ENCODE measurements at regions not wholly inside any gene's neighbourhood (a gene's known extent, or its start where the extent isn't known, plus 50 kb on each side); places are given as distances from the start of the nearest gene placed in this dataset.
"Not testable (repeated sequence)": the region's sequence is repeated elsewhere in the genome, so short reads cannot be mapped to it uniquely, and the experiment has no call there.

- H3K36me3 ChIP-seq (ENCODE audit: control insufficient read depth, insufficient read depth, low read length): no peaks in the 10 kb centered on the region
- WGBS, 2 experiments (ENCODE audit: insufficient coverage in 2 of 2): 74 to 89% methylated on average over 2 of the region's 2 CpGs
- H3K27ac ChIP-seq (ENCODE audit: low read depth, low read length, severe bottlenecking): no peak overlapping the region
- H3K4me1 ChIP-seq (ENCODE audit: control insufficient read depth, insufficient read depth, low read length, poor library complexity, severe bottlenecking): no peaks in the 10 kb centered on the region
- H3K4me3 ChIP-seq (ENCODE audit: extremely low read depth, insufficient read depth, low read length, poor library complexity, severe bottlenecking): no peak overlapping the region
- no peaks in the 10 kb centered on the region for H3K9me3 ChIP-seq (ENCODE audit: control insufficient read depth, low read length)
Measured at GRCh38 chr4:104549736-104550135, 55.0 kb upstream of the CXXC4 start.

- no peak overlapping the region for H3K4me3 ChIP-seq (ENCODE audit: extremely low read depth, insufficient read depth, low read length, poor library complexity, severe bottlenecking)
- H3K36me3 ChIP-seq (ENCODE audit: control insufficient read depth, insufficient read depth, low read length): no peaks in the 10 kb centered on the region
- no peaks in the 10 kb centered on the region for H3K4me1 ChIP-seq (ENCODE audit: control insufficient read depth, insufficient read depth, low read length, poor library complexity, severe bottlenecking)
- WGBS, 2 experiments (ENCODE audit: insufficient coverage in 2 of 2): no CpG with 5 or more reads among the region's 1 CpG
- peaks cover 3% of the 10 kb centered on the region for H3K9me3 ChIP-seq (ENCODE audit: control insufficient read depth, low read length)
- H3K27ac ChIP-seq (ENCODE audit: low read depth, low read length, severe bottlenecking): no peak overlapping the region
Measured at GRCh38 chr4:104559502-104559901, 64.8 kb upstream of the CXXC4 start.

GRCh38 chr4:104571341-104571740, 76.6 kb upstream of the CXXC4 start:
- no peaks in the 10 kb centered on the region for H3K36me3 ChIP-seq (ENCODE audit: control insufficient read depth, insufficient read depth, low read length)
- WGBS, 2 experiments (ENCODE audit: insufficient coverage in 2 of 2): 80% methylated on average over 2 of the region's 2 CpGs
- H3K9me3 ChIP-seq (ENCODE audit: control insufficient read depth, low read length): no peaks in the 10 kb centered on the region
- no peaks in the 10 kb centered on the region for H3K4me1 ChIP-seq (ENCODE audit: control insufficient read depth, insufficient read depth, low read length, poor library complexity, severe bottlenecking)
- no peak overlapping the region for H3K4me3 ChIP-seq (ENCODE audit: extremely low read depth, insufficient read depth, low read length, poor library complexity, severe bottlenecking)
- no peak overlapping the region for H3K27ac ChIP-seq (ENCODE audit: low read depth, low read length, severe bottlenecking)

- H3K36me3 ChIP-seq (ENCODE audit: control insufficient read depth, insufficient read depth, low read length): no peaks in the 10 kb centered on the region
Measured at GRCh38 chr4:104574371-104574770, 79.7 kb upstream of the CXXC4 start.

GRCh38 chr4:104575278-104575677, 80.6 kb upstream of the CXXC4 start:
- no peak overlapping the region for H3K27ac ChIP-seq (ENCODE audit: low read depth, low read length, severe bottlenecking)
- 100% methylated on average over 1 of the region's 1 CpG for WGBS, 2 experiments (ENCODE audit: insufficient coverage in 2 of 2)

More at GRCh38 chr4:104574371-104574770, 79.7 kb upstream of the CXXC4 start:
- Histone ChIP-seq H3K9me3 (ENCODE audit: control insufficient read depth, low read length) (no peaks in the 10 kb centered on the region), H3K4me1 (ENCODE audit: control insufficient read depth, insufficient read depth, low read length, poor library complexity, severe bottlenecking) (no peaks in the 10 kb centered on the region), H3K27ac (ENCODE audit: low read depth, low read length, severe bottlenecking) (no peak overlapping the region), H3K4me3 (ENCODE audit: extremely low read depth, insufficient read depth, low read length, poor library complexity, severe bottlenecking) (no peak overlapping the region)
- 90 to 100% methylated on average over 2 to 3 of the region's 4 CpGs for WGBS, 2 experiments (ENCODE audit: insufficient coverage in 2 of 2)

GRCh38 chr4:104577405-104577804, 82.7 kb upstream of the CXXC4 start:
- H3K9me3 ChIP-seq (ENCODE audit: control insufficient read depth, low read length): no peaks in the 10 kb centered on the region
- H3K36me3 ChIP-seq (ENCODE audit: control insufficient read depth, insufficient read depth, low read length): no peaks in the 10 kb centered on the region
- H3K27ac ChIP-seq (ENCODE audit: low read depth, low read length, severe bottlenecking): no peak overlapping the region
- H3K4me3 ChIP-seq (ENCODE audit: extremely low read depth, insufficient read depth, low read length, poor library complexity, severe bottlenecking): no peak overlapping the region
- no peaks in the 10 kb centered on the region for H3K4me1 ChIP-seq (ENCODE audit: control insufficient read depth, insufficient read depth, low read length, poor library complexity, severe bottlenecking)

More at GRCh38 chr4:104575278-104575677, 80.6 kb upstream of the CXXC4 start:
- Histone ChIP-seq H3K4me3 (ENCODE audit: extremely low read depth, insufficient read depth, low read length, poor library complexity, severe bottlenecking) (no peak overlapping the region), H3K36me3 (ENCODE audit: control insufficient read depth, insufficient read depth, low read length) (no peaks in the 10 kb centered on the region), H3K4me1 (ENCODE audit: control insufficient read depth, insufficient read depth, low read length, poor library complexity, severe bottlenecking) (no peaks in the 10 kb centered on the region), H3K9me3 (ENCODE audit: control insufficient read depth, low read length) (no peaks in the 10 kb centered on the region)

- H3K9me3 ChIP-seq (ENCODE audit: control insufficient read depth, low read length); H3K4me1 ChIP-seq (ENCODE audit: control insufficient read depth, insufficient read depth, low read length, poor library complexity, severe bottlenecking); H3K36me3 ChIP-seq (ENCODE audit: control insufficient read depth, insufficient read depth, low read length); H3K27ac ChIP-seq (ENCODE audit: low read depth, low read length, severe bottlenecking); H3K4me3 ChIP-seq (ENCODE audit: extremely low read depth, insufficient read depth, low read length, poor library complexity, severe bottlenecking): not testable (repeated sequence)
- WGBS, 2 experiments (ENCODE audit: insufficient coverage in 2 of 2): 95 to 96% methylated on average over 4 of the region's 16 CpGs
Measured at GRCh38 chr4:104581476-104581875, 86.8 kb upstream of the CXXC4 start.

GRCh38 chr4:104582056-104582455, 87.4 kb upstream of the CXXC4 start:
- 91 to 96% methylated on average over 11 to 19 of the region's 27 CpGs for WGBS, 2 experiments (ENCODE audit: insufficient coverage in 2 of 2)
- H3K9me3 ChIP-seq (ENCODE audit: control insufficient read depth, low read length); H3K27ac ChIP-seq (ENCODE audit: low read depth, low read length, severe bottlenecking); H3K36me3 ChIP-seq (ENCODE audit: control insufficient read depth, insufficient read depth, low read length); H3K4me3 ChIP-seq (ENCODE audit: extremely low read depth, insufficient read depth, low read length, poor library complexity, severe bottlenecking); H3K4me1 ChIP-seq (ENCODE audit: control insufficient read depth, insufficient read depth, low read length, poor library complexity, severe bottlenecking): not testable (repeated sequence)

- H3K27ac ChIP-seq (ENCODE audit: low read depth, low read length, severe bottlenecking): no peak overlapping the region
Measured at GRCh38 chr4:104589264-104589868, 94.7 kb upstream of the CXXC4 start.

GRCh38 chr4:104591510-104591911, 96.8 kb upstream of the CXXC4 start:
- peak overlapping the region; percentile 92 for H3K27ac ChIP-seq (ENCODE audit: low read depth, low read length, severe bottlenecking)
- peaks cover 29% of the 10 kb centered on the region for H3K4me1 ChIP-seq (ENCODE audit: control insufficient read depth, insufficient read depth, low read length, poor library complexity, severe bottlenecking)
- no peak overlapping the region for H3K4me3 ChIP-seq (ENCODE audit: extremely low read depth, insufficient read depth, low read length, poor library complexity, severe bottlenecking)
- no peaks in the 10 kb centered on the region for H3K36me3 ChIP-seq (ENCODE audit: control insufficient read depth, insufficient read depth, low read length)
- 29 to 45% methylated on average over 2 of the region's 2 CpGs for WGBS, 2 experiments (ENCODE audit: insufficient coverage in 2 of 2)
- H3K9me3 ChIP-seq (ENCODE audit: control insufficient read depth, low read length): no peaks in the 10 kb centered on the region

More at GRCh38 chr4:104589264-104589868, 94.7 kb upstream of the CXXC4 start:
- Histone ChIP-seq H3K9me3 (ENCODE audit: control insufficient read depth, low read length) (no peaks in the 10 kb centered on the region), H3K4me1 (ENCODE audit: control insufficient read depth, insufficient read depth, low read length, poor library complexity, severe bottlenecking) (peaks cover 29% of the 10 kb centered on the region), H3K4me3 (ENCODE audit: extremely low read depth, insufficient read depth, low read length, poor library complexity, severe bottlenecking) (no peak overlapping the region), H3K36me3 (ENCODE audit: control insufficient read depth, insufficient read depth, low read length) (no peaks in the 10 kb centered on the region)
- WGBS, 2 experiments (ENCODE audit: insufficient coverage in 2 of 2): 100% methylated on average over 1 of the region's 1 CpG; no CpG with 5 or more reads in 1 of the 2 experiments

- peak overlapping the region; percentile 92 for H3K27ac ChIP-seq (ENCODE audit: low read depth, low read length, severe bottlenecking)
- 100% methylated on average over 1 of the region's 2 CpGs; no CpG with 5 or more reads in 1 of the 2 experiments for WGBS, 2 experiments (ENCODE audit: insufficient coverage in 2 of 2)
Measured at GRCh38 chr4:104592183-104592582, 97.5 kb upstream of the CXXC4 start.

More at GRCh38 chr4:104592183-104592582, 97.5 kb upstream of the CXXC4 start:
- H3K9me3 ChIP-seq (ENCODE audit: control insufficient read depth, low read length): no peaks in the 10 kb centered on the region
- H3K4me1 ChIP-seq (ENCODE audit: control insufficient read depth, insufficient read depth, low read length, poor library complexity, severe bottlenecking): peaks cover 29% of the 10 kb centered on the region
- no peaks in the 10 kb centered on the region for H3K36me3 ChIP-seq (ENCODE audit: control insufficient read depth, insufficient read depth, low read length)
- H3K4me3 ChIP-seq (ENCODE audit: extremely low read depth, insufficient read depth, low read length, poor library complexity, severe bottlenecking): no peak overlapping the region
